ENCODE measurements at regions not wholly inside any gene's neighbourhood (a gene's known extent, or its start where the extent isn't known, plus 50 kb on each side); places are given as distances from the start of the nearest gene placed in this dataset.
"Not testable (repeated sequence)": the region's sequence is repeated elsewhere in the genome, so short reads cannot be mapped to it uniquely, and the experiment has no call there.

- Histone ChIP-seq H3K27ac (no peak overlapping the region), H4K20me1 (no peaks in the 10 kb centered on the region), H3K4me1 (peaks cover 0 to 20% (median under 1%) of the 10 kb centered on the region in 10 experiments; a peak in 9 of 20 replicates), H3K4me2 (peak overlapping the region in 3 of 11 experiments; percentile 3 to 37 (median 21); a peak in 4 of 22 replicates), H3K27me3 (peaks cover 0 to 36% (median 0%) of the 10 kb centered on the region in 11 experiments; a peak in 5 of 22 replicates), H3K9me3 (replicated peaks in 1 of 11) (peaks cover 34 to 75% (median 65%) of the 10 kb centered on the region in 11 experiments), H3K4me3 (no peak overlapping the region), H3K36me3 (peaks cover 0 to 16% (median 0%) of the 10 kb centered on the region in 11 experiments; a peak in 5 of 22 replicates), H3K9ac (no peak overlapping the region)
- TF ChIP-seq Cebpa-rat (IDR thresholded peaks at IDR 0.05) = no peak
Observed at GRCh38 chr2:145404690-145405089, 884.8 kb upstream of the ZEB2 start.

GRCh38 chr2:145402706-145403277, 882.9 kb upstream of the ZEB2 start:
- Histone ChIP-seq H3K9me3 (replicated peaks in 1 of 11) (peaks cover 36 to 64% (median 53%) of the 10 kb centered on the region in 11 experiments), H3K27me3 (peaks cover 0 to 21% (median 0%) of the 10 kb centered on the region in 11 experiments; a peak in 3 of 22 replicates), H4K20me1 (no peaks in the 10 kb centered on the region), H3K36me3 (peaks cover 0 to 9% (median 0%) of the 10 kb centered on the region in 11 experiments; a peak in 4 of 22 replicates), H3K9ac (no peak overlapping the region), H3K4me2 (no peak overlapping the region), H3K4me1 (peaks cover 0 to 7% (median 0%) of the 10 kb centered on the region in 10 experiments; a peak in 3 of 20 replicates), H3K4me3 (no peak overlapping the region), H3K27ac (no peak overlapping the region)
- no peak for TF ChIP-seq Cebpa-rat (IDR thresholded peaks at IDR 0.05)

GRCh38 chr2:145399131-145399530, 879.2 kb upstream of the ZEB2 start:
- Histone ChIP-seq H3K36me3 (no peaks in the 10 kb centered on the region), H3K4me3 (no peak overlapping the region), H3K4me2 (no peak overlapping the region), H3K9me3 (replicated peaks in 1 of 11) (peaks cover 23 to 40% (median 34%) of the 10 kb centered on the region in 11 experiments), H3K27ac (no peak overlapping the region), H3K4me1 (no peaks in the 10 kb centered on the region; a peak in 1 of 20 replicates), H3K27me3 (0 out of 22 replicates have a peak, but pooled peaks cover 0 to 6% (median 0%) of the 10 kb centered on the region in 11 experiments), H3K9ac (no peak overlapping the region), H4K20me1 (no peaks in the 10 kb centered on the region)
- no peak for TF ChIP-seq Cebpa-rat (IDR thresholded peaks at IDR 0.05)

GRCh38 chr2:145394181-145394580, 874.3 kb upstream of the ZEB2 start:
- Histone ChIP-seq H3K36me3 (no peaks in the 10 kb centered on the region), H3K4me1 (no peaks in the 10 kb centered on the region), H3K27me3 (no peaks in the 10 kb centered on the region), H3K9ac (no peak overlapping the region), H3K9me3 (replicated peaks in 1 of 11) (peaks cover 0 to 8% (median 0%) of the 10 kb centered on the region in 11 experiments; a peak in 3 of 22 replicates), H3K4me2 (no peak overlapping the region), H3K27ac (no peak overlapping the region), H3K4me3 (no peak overlapping the region), H4K20me1 (no peaks in the 10 kb centered on the region)
- no peak for TF ChIP-seq Cebpa-rat (IDR thresholded peaks at IDR 0.05)

- Histone ChIP-seq H4K20me1 (no peaks in the 10 kb centered on the region), H3K9me3 (replicated peaks in 1 of 11) (peaks cover 0 to 7% (median 0%) of the 10 kb centered on the region in 11 experiments; a peak in 5 of 22 replicates), H3K27me3 (no peaks in the 10 kb centered on the region), H3K27ac (no peak overlapping the region), H3K36me3 (no peaks in the 10 kb centered on the region), H3K4me1 (no peaks in the 10 kb centered on the region), H3K4me3 (no peak overlapping the region), H3K9ac (no peak overlapping the region), H3K4me2 (no peak overlapping the region)
- TF ChIP-seq Cebpa-rat (IDR thresholded peaks at IDR 0.05) = no peak
Observed at GRCh38 chr2:145386973-145387372, 867.1 kb upstream of the ZEB2 start.

DNA sequence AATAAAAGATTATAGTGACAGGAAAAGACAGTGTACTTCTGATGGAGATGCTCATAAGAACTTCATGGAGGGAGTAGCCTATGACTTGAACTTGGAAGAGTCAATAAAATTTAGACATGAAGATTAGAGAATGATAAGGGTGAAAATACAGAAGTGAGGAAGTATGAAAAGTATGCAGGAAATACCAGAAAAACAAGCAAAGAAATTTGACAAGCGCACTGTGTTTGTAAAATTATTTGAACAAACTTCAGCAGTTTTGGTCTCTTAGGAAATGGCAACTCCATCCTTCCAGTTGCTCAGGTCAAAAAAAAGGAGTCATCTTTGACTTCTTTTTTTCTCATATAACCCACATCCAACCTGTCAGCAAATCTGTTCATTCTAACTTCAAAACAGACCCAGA, 864.0 kb upstream of the ZEB2 start:
- Histone ChIP-seq H3K27me3 (no peaks in the 10 kb centered on the region), H3K27ac (no peak overlapping the region), H4K20me1 (no peaks in the 10 kb centered on the region), H3K4me3 (no peak overlapping the region), H3K36me3 (no peaks in the 10 kb centered on the region), H3K4me1 (no peaks in the 10 kb centered on the region), H3K4me2 (no peak overlapping the region), H3K9ac (no peak overlapping the region), H3K9me3 (replicated peaks in 1 of 11) (peaks cover 0 to 5% (median 0%) of the 10 kb centered on the region in 11 experiments; a peak in 2 of 22 replicates)
- no peak for TF ChIP-seq Cebpa-rat (IDR thresholded peaks at IDR 0.05)

- no peak overlapping the region for H3K4me3 ChIP-seq
- no peak overlapping the region for H3K9ac ChIP-seq
Observed at GRCh38 chr2:145380436-145381017, 860.6 kb upstream of the ZEB2 start.

GRCh38 chr2:145379934-145380333, 860.0 kb upstream of the ZEB2 start:
- Histone ChIP-seq H3K9ac (no peak overlapping the region), H3K4me2 (no peak overlapping the region), H4K20me1 (no peaks in the 10 kb centered on the region), H3K4me1 (no peaks in the 10 kb centered on the region), H3K4me3 (no peak overlapping the region), H3K9me3 (replicated peaks in 1 of 11) (no peaks in the 10 kb centered on the region), H3K36me3 (no peaks in the 10 kb centered on the region), H3K27ac (no peak overlapping the region), H3K27me3 (no peaks in the 10 kb centered on the region)
- TF ChIP-seq Cebpa-rat (IDR thresholded peaks at IDR 0.05) = no peak

More at GRCh38 chr2:145380436-145381017, 860.6 kb upstream of the ZEB2 start:
- Histone ChIP-seq H3K9me3 (replicated peaks in 1 of 11) (0 out of 22 replicates have a peak, but pooled peaks cover 0 to under 1% (median 0%) of the 10 kb centered on the region in 11 experiments), H3K27ac (no peak overlapping the region), H3K4me2 (no peak overlapping the region), H3K4me1 (no peaks in the 10 kb centered on the region), H4K20me1 (no peaks in the 10 kb centered on the region), H3K27me3 (no peaks in the 10 kb centered on the region), H3K36me3 (no peaks in the 10 kb centered on the region)
- no peak for TF ChIP-seq Cebpa-rat (IDR thresholded peaks at IDR 0.05)

GRCh38 chr2:145374165-145374564, 854.2 kb upstream of the ZEB2 start:
- no peak for TF ChIP-seq Cebpa-rat (IDR thresholded peaks at IDR 0.05)
- Histone ChIP-seq H3K9me3 (replicated peaks in 1 of 11) (no peaks in the 10 kb centered on the region), H4K20me1 (no peaks in the 10 kb centered on the region), H3K9ac (no peak overlapping the region), H3K27me3 (no peaks in the 10 kb centered on the region), H3K4me3 (no peak overlapping the region), H3K4me1 (no peaks in the 10 kb centered on the region), H3K4me2 (no peak overlapping the region), H3K36me3 (no peaks in the 10 kb centered on the region), H3K27ac (no peak overlapping the region)

DNA sequence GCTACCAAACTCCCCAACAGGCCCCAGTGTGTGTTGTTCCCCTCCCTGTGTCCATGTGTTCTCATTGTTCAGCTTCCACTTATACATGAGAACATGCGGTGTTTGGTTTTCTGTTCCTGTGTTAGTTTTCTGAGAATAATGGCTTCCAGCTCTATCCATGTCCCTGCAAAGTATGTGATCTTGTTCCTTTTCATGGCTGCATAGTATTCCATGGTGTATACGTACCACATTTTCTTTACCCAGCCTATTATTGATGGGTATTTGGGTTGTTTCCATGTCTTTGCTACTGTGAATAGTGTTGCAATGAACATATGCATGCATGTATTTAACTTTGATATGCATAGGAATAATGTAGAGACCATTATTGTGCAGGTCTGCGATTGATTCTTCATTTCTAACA, 847.4 kb upstream of the ZEB2 start:
- not testable (repeated sequence) for H3K4me2 ChIP-seq; H3K36me3 ChIP-seq; H3K4me3 ChIP-seq; H3K27me3 ChIP-seq; H3K9me3 ChIP-seq (replicated peaks in 1 of 11); H4K20me1 ChIP-seq; H3K9ac ChIP-seq; H3K4me1 ChIP-seq; H3K27ac ChIP-seq
